ENCODE measurements at regions not wholly inside any gene's neighbourhood (a gene's known extent, or its start where the extent isn't known, plus 50 kb on each side); places are given as distances from the start of the nearest gene placed in this dataset.
"Not testable (repeated sequence)": the region's sequence is repeated elsewhere in the genome, so short reads cannot be mapped to it uniquely, and the experiment has no call there.

GRCh38 chr21:8998946-8999681, 1522.3 kb upstream of the TPTE start:
- intact Hi-C loops (cut with DNase I), result no loop called here
- DNase-seq, result no peak
- no peak for ATAC-seq (ENCODE audit: poor library complexity)

- DNase-seq; ATAC-seq (ENCODE audit: poor library complexity); intact Hi-C loops (cut with DNase I): not testable (repeated sequence)
These were observed 1521.3 kb upstream of the TPTE start for GRCh38 chr21:9000132-9000531.

GRCh38 chr21:9000671-9001070, 1520.7 kb upstream of the TPTE start:
- DNase-seq; ATAC-seq (ENCODE audit: poor library complexity); intact Hi-C loops (cut with DNase I): not testable (repeated sequence)

- ATAC-seq (ENCODE audit: poor library complexity); intact Hi-C loops (cut with DNase I); DNase-seq: not testable (repeated sequence)
These were observed 1519.3 kb upstream of the TPTE start for GRCh38 chr21:9001890-9002663.

GRCh38 chr21:9003909-9004814, 1517.2 kb upstream of the TPTE start:
- intact Hi-C loops (cut with DNase I); ATAC-seq (ENCODE audit: poor library complexity); DNase-seq: not testable (repeated sequence)

- intact Hi-C loops (cut with DNase I); DNase-seq; ATAC-seq (ENCODE audit: poor library complexity): not testable (repeated sequence)
These were observed 1516.4 kb upstream of the TPTE start for GRCh38 chr21:9004815-9005518.

GRCh38 chr21:9005671-9006070, 1515.7 kb upstream of the TPTE start:
- ATAC-seq (ENCODE audit: poor library complexity); intact Hi-C loops (cut with DNase I); DNase-seq: not testable (repeated sequence)

GRCh38 chr21:9006111-9006510, 1515.3 kb upstream of the TPTE start:
- ATAC-seq (ENCODE audit: poor library complexity); DNase-seq; intact Hi-C loops (cut with DNase I): not testable (repeated sequence)

GRCh38 chr21:9006553-9007323, 1514.6 kb upstream of the TPTE start:
- DNase-seq; ATAC-seq (ENCODE audit: poor library complexity); intact Hi-C loops (cut with DNase I): not testable (repeated sequence)

- ATAC-seq (ENCODE audit: poor library complexity) (no peak), DNase-seq (no peak)
- intact Hi-C loops (cut with DNase I), result no loop called here
These were observed 1512.7 kb upstream of the TPTE start for GRCh38 chr21:9008636-9009035.

GRCh38 chr21:9009267-9010016, 1511.9 kb upstream of the TPTE start:
- intact Hi-C loops (cut with DNase I); ATAC-seq (ENCODE audit: poor library complexity); DNase-seq: not testable (repeated sequence)

- DNase-seq; ATAC-seq (ENCODE audit: poor library complexity); intact Hi-C loops (cut with DNase I): not testable (repeated sequence)
These were observed 1511.1 kb upstream of the TPTE start for GRCh38 chr21:9010121-9010795.

GRCh38 chr21:9010936-9011890, 1510.2 kb upstream of the TPTE start:
- intact Hi-C loops (cut with DNase I); DNase-seq; ATAC-seq (ENCODE audit: poor library complexity): not testable (repeated sequence)

GRCh38 chr21:9011916-9012315, 1509.5 kb upstream of the TPTE start:
- DNase-seq; intact Hi-C loops (cut with DNase I); ATAC-seq (ENCODE audit: poor library complexity): not testable (repeated sequence)

All from Right ventricle myocardium superior (tissue), 1 donor.